GM19395 (cell line): ENCODE measurements at regions not wholly inside any gene's neighbourhood (a gene's known extent, or its start where the extent isn't known, plus 50 kb on each side); places are given as distances from the start of the nearest gene placed in this dataset.
"Not testable (repeated sequence)": the region's sequence is repeated elsewhere in the genome, so short reads cannot be mapped to it uniquely, and the experiment has no call there.

Source experiments
- ATAC-seq: cut with Tn5 transposase; IDR thresholded peaks from one replicate; pipeline ENCODE4 v1.9.1; 2021; ENCODE audit warnings: mild to moderate bottlenecking, moderate library complexity; ENCODE audit not compliant: unreplicated experiment

DNA sequence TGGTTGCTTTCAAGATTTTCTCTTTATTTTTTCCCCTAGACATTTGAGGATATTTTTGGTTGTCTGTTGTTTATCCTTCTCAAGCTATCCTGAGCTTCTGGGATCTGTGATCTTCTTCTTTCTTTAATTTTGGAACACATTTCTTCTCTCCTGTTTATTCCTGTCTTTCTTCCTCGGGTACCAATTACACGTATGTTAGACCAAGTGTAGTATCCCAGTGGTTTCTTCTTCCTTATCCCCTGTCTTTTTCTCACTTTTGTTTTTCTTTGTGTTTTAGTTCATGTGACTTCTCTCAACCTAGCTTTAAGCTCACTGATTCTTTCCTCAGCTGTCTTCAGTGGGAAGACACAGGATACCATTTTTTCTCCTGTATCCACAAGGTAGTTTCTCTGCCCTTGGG, 120.0 kb downstream of the GALR1 start:
- ATAC-seq, result no peak

DNA sequence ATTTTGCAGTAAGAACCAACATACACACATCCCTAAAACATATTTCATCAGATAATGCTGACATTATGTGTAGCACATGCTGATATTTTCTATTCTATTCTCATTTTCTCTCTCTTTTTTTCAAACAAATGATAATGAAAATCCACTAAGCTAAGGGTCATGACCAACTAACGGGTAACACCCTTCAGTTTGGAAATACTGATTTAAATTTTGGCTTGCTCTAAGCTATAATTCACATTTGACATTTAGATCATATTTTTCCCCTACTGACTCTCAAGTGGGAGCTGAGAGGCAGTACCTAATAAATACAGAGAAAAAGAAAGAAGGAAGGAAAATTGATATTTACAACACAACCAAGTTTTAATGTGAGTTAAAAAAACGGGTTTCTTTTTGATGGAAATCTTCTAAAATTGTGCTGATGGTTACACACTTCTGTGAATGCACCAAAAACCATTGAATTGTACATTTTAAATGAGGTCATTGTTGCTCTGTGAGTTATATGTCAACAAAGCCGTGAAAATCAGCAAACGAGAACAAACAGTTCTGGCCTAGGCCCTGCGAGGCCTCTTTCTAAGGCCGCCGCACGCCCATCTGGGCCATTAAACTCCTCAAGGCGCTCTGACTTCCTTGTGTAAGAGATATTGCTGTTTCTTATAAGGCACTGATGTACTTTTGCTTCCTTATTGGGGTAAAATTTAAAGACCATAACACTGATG, 124.2 kb downstream of the GALR1 start:
- no peak for ATAC-seq

DNA sequence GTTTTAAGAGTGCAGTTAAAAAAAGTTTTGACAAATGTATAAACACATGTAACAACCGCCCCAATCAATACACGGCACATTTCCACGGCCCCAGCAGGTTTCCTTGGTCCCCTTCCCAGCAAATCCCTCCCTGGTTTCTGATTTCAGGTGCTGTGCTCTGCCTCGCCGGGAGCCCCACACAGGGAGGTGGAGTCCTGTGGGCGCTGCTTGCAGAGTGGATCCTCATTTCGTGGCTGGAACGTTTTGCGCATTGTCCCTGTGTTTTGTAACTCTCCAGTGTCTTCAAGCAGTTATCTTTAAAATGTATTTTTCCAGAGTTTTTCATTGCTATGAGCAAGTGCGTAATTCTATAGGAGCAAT, 124.8 kb downstream of the GALR1 start:
- ATAC-seq, result no peak

DNA sequence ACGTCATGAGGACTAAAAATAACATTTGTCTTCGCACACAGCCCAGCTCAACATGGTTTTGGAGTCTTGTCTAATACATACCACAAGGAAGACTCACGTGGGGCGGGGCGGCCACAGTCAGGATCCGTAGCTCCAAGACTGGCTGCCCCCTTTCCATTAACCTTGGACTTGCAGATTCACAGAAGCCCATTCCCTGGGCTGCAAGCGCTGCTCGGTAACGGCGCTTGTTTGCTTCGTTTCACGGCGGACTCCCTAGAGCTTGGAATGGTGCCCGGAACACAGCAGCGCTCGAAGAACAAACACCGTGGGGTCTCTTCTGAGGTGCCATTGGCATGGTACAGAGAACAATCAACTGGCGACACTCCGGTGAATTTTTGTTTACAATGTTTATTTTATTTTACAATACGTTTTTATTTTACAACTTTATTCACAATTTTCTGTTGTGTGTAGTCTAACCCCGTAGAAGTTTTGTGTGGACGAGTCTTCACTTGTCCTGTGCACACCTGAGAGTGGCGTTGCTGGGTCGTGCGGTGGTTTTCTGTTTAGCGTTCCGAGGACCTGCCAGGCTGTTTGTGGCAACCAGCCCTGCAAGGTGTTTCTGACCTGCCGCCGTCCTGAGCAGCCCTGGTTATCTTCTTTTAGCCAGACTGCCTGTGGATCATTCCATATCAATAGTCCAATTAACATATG, 126.5 kb downstream of the GALR1 start:
- ATAC-seq, result no peak

DNA sequence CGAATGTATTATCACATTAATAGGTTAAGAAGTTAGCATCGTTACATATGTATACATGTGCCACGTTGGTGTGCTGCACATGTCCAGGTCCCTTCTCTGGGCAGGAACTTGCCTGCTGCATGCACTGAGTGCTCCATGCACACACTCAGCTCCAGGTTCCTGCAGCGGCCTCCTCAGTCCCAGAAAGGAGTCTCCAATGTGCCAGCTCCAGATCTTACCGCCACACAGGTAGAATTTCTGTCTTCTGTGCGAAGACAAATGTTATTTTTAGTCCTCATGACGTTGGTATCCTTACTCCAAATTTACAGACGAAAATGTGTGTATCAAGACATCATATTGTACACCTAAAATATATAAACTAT, 127.1 kb downstream of the GALR1 start:
- ATAC-seq, result no peak

DNA sequence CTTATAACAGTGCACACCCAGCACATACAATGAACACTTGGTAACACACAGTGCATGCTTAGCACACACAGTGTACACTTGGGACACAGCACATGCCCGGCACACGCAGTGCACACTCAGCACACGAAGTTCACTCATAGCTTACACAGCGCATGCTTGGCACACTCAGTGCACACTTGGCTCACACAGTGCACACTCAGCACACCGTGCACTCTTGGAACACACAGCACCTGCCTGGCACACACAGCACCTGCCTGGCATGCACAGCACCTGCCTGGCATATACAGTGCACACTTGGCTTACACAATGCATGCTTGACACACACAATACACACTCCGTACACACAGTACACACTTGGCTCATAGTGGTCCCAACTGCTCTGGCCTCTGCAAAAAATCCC, 128.2 kb downstream of the GALR1 start:
- no peak for ATAC-seq

DNA sequence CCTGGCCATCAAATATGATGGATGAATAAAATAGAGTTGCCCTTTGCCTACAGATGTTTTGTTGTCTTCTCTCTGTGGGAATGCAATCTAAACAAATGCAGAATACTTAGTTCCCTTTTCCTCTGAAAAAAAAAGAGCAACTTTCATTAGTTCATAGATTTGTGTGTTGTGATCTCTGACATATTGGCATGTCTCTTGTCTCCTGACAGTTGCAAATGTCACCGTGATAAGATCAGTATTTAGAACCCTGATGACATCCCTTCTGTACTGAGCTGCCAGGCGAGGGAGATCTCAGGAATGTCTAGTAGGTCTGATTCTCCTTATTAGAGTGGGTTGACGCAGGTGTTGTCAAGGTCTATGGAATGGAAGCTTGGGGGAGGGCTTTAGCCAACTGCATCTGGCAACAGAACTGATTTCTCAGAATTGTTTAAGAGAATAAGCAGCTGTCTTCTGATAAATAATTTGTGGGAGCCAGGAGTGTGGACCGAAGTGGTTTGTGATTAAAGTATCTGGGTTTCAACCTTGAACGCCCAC, 130.4 kb downstream of the GALR1 start:
- no peak for ATAC-seq

DNA sequence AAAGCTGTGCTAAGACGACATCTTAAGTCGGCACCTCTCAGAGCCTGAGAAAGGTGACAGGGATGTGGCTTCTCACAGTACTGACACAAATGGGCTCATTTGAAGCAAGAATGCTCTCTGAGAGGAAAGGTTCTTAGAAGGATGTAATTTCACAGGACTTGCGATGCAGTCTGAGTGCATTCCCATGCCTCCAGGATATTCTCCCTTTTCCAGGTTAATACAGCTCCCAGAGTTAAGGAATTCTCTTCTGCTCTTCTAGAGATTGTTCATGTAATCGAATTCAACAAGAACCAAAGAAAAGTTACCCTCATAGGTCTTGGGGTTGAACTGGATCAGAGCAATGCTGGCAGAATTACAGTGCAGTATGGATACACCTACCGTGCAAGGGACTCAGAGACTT, 131.0 kb downstream of the GALR1 start:
- no peak for ATAC-seq

DNA sequence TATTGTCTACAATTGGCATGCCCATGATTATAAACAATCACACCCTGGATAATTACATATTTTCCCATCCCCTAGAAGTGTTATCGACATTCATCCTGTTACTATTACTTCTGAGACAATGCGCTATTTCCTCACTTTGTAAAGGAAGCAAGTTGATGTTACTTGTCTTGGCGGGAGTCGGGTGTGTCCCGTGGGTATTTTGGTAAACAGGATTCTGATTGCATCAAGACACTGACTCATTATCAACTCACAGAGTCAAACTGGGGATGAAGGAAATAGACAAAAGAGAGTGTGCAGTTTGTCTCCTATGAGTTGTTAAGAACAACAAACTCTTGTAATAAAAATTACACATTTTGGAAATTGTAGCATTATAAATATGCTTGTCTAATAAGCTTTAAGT, 142.7 kb downstream of the GALR1 start:
- ATAC-seq, result no peak

DNA sequence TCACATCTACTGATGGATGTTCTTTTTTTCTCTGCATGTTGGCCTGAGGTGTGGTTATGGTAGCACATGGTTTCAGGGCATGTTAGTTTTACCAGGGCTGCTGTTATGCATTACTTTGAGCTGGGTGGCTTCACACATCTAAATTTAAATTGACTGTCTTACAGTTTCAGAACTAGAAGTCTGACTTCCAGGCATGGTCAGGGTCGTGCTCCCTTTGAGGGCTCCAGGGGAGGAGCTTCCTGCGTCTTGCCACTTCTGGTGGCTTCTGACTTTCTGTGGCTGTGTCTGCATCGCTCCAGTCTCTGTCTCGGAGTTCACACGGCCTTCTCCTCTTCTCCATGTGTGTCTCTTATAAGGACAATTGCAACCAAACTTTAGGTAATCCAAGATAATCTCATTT, 143.9 kb downstream of the GALR1 start:
- ATAC-seq, result no peak

DNA sequence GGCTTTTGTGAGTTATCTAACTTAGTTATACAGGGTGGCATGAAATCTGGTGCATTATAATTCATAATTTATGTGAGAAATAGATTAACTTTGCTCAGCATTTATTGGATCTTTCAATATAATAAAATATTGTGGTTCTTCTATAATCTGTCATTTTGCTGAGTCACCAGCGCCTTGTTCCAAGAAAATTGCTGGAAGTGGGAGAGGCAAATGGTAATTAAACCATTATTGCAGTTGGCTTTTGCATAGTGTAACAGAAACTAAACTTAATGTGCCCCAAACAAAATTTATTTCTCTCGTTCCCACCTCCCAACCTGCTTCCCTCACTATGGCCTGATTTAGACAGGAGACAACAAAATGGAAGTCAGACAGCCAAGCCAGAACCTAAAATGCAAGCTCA, 146.3 kb downstream of the GALR1 start:
- ATAC-seq, result no peak

DNA sequence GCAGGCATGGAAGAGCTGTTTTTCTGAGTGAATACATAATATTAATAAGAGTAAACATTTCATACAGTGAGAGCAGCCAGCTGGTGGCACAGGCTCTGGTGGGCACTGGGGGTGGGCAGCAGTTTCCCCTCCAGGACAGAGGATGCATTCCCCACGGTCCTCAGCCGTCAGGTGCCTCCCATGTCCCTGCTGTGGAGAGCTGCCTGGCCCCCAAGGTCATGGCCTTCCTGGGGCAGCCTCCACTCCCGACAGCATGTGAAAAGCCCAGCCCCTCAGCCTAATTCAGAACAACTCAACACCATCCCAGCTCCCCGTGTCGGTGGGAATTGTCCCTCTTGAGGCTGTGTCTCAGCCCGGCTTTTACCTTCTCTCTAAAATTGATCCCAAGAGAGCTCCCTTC, 147.4 kb downstream of the GALR1 start:
- ATAC-seq, result no peak

DNA sequence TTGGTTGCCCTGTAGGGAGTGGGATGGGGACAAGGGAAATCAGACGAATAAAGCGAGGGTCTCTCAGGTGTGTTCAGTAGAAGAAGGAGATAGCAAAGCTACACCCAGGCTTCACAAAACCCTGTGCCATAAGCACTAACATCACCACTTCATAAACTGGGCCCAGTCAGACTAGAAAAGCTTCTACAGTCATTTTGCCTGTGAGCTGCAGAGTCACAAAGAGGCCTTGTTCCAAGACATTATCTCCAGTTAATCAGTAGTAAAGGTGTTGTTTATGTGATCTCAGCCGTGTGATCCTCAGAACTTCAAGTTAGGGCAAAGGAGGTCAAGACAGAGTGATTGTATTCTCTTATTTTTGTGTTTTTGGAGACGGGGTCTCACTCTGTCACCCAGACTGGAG, 148.0 kb downstream of the GALR1 start:
- ATAC-seq, result no peak

DNA sequence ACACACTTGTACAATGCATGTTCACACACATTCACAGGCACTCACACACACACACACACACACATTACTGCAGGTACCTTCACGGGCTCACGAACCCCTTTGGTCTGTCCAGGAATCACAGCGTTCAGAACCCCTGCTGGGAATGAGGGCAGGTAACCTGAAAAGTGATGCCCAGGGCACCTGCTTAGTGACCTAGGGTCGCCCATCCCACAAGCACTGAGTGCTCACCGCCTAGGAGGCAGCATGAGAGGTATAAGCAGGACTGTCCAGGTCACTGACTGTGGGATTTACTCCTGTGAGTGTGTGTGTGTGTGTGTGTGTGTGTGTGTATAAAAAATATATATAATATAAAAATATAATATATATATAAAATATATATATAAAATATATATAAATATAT, 150.9 kb downstream of the GALR1 start:
- ATAC-seq, result no peak

DNA sequence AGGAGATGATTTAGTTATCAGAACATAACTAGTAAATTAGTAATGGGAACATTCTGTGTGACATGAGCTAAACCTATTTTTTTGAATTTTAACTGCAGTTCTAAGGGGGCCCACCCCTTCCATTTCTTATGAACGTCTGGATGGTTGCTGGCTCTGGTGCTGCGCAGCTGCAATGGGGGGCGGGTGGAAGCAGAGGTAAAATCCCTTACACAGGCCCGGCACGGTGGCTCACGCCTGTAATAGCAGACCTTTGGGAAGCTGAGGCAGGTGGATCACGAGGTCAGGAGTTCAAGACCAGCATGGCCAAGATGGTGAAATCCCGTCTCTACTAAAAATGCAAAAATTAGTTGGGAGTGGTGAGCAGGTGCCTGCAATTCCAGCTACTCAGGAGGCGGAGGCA, 151.5 kb downstream of the GALR1 start:
- no peak for ATAC-seq

DNA sequence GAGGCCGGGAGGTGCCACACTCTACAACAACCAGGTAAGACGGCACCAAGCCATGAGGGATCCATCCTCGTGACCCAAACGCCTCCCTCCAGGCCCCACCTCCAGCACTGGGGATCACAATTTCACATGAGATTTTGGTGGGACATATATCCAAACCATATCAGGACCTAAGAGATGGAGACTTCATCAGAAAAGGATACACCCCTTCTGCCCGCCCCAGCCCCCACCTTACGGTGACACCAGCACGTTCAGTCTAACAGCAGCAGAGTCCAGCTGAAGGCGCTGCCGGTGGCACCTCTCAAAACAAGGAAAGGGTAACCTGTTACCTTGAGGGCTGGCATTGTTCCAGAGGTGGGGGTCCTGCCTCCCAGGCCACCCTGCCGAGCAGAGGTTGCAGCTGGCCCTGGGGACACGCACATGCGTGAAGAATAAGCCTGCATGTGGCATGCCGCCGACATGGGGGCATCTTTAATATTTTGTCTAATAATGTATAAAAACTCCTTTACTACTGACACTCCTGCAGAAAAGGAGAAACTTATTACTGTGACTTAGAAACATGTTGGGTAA, 154.4 kb downstream of the GALR1 start:
- no peak for ATAC-seq

DNA sequence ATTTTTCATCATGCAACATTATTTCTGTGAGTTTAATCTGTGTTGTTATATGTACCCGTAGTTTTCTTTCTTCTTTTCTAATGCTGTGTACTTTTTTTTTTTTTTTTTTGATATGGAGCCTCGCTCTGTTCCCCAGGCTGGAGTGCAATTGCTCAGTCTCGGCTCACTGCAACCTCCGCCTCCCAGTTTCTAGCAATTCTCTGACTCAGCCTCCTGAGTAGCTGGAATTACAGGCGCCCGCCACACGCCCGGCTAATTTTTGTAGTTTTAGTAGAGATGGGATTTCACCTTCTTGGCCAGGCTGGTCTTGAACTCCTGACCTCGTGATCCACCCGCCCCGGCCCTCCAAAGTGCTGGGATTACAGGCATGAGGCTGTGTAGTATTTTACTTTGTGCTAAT, 155.4 kb downstream of the GALR1 start:
- ATAC-seq, result no peak

DNA sequence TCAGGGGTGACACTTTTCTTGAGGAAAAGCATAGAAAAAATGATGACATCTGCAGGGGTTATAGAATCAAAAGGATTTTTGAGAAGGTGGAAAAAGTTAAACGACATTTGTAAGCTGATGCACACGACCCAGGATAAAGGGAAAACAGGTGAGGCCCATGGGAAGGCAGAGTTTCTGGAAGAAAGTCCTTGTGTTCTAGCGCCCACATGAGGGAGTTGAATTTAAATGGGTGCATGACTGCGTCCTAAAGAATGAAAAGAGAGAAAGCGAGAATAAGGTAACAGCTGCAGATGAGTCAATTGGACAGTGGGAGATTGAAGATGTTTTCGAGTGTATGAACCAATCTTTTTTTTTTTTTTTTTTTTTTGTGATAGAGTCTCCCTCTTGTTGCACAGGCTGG, 158.1 kb downstream of the GALR1 start:
- no peak for ATAC-seq

DNA sequence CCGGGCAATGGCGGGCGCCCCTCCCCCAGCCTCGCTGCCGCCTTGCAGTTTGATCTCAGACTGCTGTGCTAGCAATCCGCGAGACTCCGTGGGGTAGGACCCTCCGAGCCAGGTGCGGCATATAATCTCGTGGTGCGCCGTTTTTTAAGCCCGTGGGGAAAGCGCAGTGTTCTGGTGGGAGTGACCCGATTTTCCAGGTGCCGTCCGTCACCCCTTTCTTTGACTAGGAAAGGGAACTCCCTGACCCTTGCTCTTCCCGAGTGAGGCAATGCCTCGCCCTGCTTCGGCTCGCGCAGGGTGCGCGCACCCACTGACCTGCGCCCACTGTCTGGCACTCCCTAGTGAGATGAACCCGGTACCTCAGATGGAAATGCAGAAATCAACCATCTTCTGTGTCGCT, 171.9 kb downstream of the GALR1 start:
- ATAC-seq, result not testable (repeated sequence)

DNA sequence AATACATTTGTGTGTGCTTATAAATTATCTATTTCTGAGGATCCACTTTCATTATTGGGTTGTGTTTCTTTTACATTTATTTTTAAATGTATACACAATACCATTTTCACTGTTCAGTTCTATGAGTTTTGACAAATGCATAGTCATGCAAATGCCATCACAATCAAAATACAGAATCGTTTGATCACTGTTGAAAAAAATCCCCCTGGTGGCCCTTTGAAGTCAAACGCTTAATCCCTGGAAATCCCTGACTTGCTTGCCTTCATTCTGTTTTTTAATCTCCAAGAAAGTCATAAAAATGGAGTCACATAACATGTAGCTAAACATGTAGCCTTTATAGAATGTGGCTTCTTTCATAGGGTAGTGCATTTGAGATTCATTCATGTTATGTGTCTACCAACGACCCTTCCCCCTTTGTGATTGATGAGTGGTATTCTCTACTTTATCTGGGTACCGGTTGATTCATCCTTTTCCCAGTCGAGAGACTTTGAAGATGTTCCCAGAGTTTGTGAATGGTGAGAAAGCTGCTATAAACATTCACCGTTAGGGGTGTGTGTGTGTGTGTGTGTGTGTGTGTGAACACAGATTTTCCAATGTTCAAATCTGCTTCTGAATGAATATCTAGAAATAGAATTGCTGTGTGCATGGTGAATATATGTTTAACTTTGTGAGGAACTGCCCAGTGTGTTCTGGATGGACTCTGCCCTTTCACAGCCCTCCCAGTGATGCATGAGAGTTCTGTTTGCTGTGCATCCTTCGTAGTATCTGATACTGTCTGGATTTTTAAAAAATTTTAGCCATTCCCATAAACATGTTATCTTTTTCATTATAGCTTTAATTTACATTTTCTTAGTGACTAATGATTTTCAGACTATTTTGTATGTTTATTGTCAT, 173.6 kb downstream of the GALR1 start:
- no peak for ATAC-seq

DNA sequence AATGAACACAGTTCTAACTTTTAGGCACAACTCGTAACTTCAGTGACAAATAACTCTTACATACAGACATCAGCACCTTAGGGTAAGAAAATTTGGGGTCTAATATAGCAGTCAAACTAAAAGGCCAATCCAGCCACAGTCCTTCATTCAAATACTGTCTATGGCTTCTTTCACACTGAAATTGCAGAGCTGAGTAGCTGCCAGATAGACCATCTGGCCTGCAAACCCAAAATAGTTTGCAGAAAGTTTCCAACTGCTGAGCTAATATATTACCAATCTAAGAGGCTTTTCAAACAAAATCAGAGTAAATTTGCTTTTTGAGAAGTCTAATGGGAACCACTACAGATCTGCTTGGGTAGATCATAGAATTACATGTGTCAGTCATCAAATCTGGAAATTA, 183.4 kb downstream of the GALR1 start:
- ATAC-seq, result no peak
